ENCODE measurements at regions not wholly inside any gene's neighbourhood (a gene's known extent, or its start where the extent isn't known, plus 50 kb on each side); places are given as distances from the start of the nearest gene placed in this dataset.

DNA sequence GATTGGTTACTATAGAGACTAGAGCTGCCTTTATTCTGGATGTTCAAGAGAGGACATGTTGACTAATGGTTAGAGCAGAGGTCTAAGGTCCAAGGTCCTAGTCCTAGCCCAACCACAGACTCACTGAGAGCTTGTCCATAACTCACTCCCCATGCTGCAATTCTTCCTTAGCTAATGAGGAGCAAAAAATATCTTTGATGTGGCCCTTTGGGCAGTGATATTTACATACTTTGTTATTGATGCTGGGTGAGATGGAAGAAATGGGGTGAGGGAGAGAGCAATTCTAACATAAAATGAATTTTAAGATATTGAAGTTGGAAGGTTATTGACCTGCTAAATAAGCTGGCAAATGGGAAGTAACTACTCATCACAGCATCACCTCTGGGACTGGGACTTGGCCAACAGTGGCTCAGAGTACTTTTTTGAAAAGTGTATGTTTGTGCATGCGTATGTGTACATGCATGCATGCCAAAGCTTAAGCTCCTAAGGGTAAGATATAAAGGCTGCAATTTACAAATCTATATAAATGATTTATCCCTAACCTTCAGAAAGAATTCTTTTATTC is 58.0 kb upstream of the ANKRD55 start:
- ATAC-seq: no peak
- intact Hi-C loops (cut with DNase I): no loop called here
- 90 to 97% (median 97%) methylated on average over 1 of the region's 1 CpG for WGBS, 3 donors

DNA sequence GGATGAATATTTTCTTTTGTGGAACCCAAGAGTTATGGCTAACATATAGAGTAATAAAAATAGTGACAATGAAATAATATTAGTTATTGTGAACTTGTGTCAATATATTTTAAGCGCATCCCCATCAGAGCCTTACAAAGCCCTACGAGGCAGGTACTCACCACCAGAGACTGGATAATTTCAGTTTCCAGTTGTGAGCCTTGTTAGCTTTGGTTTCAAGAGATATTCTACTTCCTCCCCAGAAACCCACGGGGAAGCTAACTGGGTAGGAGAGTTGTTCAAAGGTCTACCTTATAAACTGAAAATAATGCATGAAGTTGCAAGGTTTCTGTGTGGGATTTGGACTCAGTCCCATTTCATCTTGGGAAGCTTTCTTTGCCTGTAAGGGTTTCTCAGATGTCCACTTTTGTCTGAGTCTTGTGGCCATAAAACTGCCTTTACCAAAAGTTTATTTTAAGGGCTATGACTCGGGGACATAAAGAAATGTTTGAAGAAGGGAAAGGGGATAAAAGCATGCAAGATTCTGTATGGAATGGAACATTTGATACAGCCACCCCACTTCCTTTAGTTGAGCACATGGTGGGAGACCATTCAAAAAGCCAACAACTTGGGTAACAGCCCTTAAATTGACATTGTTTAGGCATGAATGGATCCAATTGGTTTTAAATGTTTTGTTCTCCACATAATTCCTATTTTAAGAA is 57.4 kb upstream of the ANKRD55 start:
- DNase-seq (no peak), ATAC-seq (no peak)
- H3K27me3 ChIP-seq (ENCODE audit: insufficient read depth in 3 of 3, low read length in 2 of 3): no peaks in the 10 kb centered on the region
- intact Hi-C loops (cut with DNase I): no loop called here
- H3K36me3 ChIP-seq (ENCODE audit: insufficient read depth in 1 of 2, low read depth in 1 of 2): no peaks in the 10 kb centered on the region
- TF ChIP-seq, protein P1, sequence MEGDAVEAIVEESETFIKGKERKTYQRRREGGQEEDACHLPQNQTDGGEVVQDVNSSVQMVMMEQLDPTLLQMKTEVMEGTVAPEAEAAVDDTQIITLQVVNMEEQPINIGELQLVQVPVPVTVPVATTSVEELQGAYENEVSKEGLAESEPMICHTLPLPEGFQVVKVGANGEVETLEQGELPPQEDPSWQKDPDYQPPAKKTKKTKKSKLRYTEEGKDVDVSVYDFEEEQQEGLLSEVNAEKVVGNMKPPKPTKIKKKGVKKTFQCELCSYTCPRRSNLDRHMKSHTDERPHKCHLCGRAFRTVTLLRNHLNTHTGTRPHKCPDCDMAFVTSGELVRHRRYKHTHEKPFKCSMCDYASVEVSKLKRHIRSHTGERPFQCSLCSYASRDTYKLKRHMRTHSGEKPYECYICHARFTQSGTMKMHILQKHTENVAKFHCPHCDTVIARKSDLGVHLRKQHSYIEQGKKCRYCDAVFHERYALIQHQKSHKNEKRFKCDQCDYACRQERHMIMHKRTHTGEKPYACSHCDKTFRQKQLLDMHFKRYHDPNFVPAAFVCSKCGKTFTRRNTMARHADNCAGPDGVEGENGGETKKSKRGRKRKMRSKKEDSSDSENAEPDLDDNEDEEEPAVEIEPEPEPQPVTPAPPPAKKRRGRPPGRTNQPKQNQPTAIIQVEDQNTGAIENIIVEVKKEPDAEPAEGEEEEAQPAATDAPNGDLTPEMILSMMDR (IDR thresholded peaks at IDR 0.05): no peak
- H3K4me1 ChIP-seq: no peaks in the 10 kb centered on the region
- no peak overlapping the region for H3K27ac ChIP-seq
- 81 to 89% (median 82%) methylated on average over 4 of the region's 4 CpGs for WGBS, 3 donors
- no peaks in the 10 kb centered on the region for H3K9me3 ChIP-seq
- no peak overlapping the region for H3K4me3 ChIP-seq

More for the DNA sequence above, 58.0 kb upstream of the ANKRD55 start:
- H3K4me3 ChIP-seq: no peak overlapping the region
- TF ChIP-seq, protein P1 (IDR thresholded peaks at IDR 0.05): no peak
- H3K27me3 ChIP-seq (ENCODE audit: insufficient read depth in 3 of 3, low read length in 2 of 3): no peaks in the 10 kb centered on the region
- no peaks in the 10 kb centered on the region for H3K9me3 ChIP-seq
- no peak overlapping the region for H3K27ac ChIP-seq
- no peaks in the 10 kb centered on the region for H3K36me3 ChIP-seq (ENCODE audit: insufficient read depth in 1 of 2, low read depth in 1 of 2)
- H3K4me1 ChIP-seq: no peaks in the 10 kb centered on the region
- no peak for DNase-seq

DNA sequence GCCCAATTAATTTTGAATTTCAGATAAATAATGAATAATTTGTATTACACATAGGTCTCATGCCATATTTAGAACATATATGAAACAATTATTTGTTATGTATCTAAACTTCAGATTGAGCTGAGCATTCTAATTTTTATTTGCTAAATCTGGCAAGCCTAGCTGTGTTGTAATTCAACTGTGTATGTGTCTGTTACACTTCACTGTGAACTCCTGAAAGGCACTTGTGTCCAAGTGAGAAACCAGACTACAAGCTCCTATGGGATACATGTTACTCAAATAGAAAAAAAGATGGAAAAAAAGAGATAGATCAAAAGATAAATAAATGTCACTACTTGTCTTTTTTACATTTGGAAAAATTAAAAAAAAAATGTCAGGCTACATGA is 56.5 kb upstream of the ANKRD55 start:
- no peaks in the 10 kb centered on the region for H3K27me3 ChIP-seq (ENCODE audit: insufficient read depth in 3 of 3, low read length in 2 of 3)
- intact Hi-C loops (cut with DNase I): no loop called here
- H3K4me3 ChIP-seq: no peak overlapping the region
- H3K27ac ChIP-seq: no peak overlapping the region
- H3K4me1 ChIP-seq: no peaks in the 10 kb centered on the region
- DNase-seq: no peak
- ATAC-seq: no peak
- TF ChIP-seq, protein P1 (IDR thresholded peaks at IDR 0.05): no peak
- H3K9me3 ChIP-seq: no peaks in the 10 kb centered on the region
- H3K36me3 ChIP-seq (ENCODE audit: insufficient read depth in 1 of 2, low read depth in 1 of 2): no peaks in the 10 kb centered on the region

DNA sequence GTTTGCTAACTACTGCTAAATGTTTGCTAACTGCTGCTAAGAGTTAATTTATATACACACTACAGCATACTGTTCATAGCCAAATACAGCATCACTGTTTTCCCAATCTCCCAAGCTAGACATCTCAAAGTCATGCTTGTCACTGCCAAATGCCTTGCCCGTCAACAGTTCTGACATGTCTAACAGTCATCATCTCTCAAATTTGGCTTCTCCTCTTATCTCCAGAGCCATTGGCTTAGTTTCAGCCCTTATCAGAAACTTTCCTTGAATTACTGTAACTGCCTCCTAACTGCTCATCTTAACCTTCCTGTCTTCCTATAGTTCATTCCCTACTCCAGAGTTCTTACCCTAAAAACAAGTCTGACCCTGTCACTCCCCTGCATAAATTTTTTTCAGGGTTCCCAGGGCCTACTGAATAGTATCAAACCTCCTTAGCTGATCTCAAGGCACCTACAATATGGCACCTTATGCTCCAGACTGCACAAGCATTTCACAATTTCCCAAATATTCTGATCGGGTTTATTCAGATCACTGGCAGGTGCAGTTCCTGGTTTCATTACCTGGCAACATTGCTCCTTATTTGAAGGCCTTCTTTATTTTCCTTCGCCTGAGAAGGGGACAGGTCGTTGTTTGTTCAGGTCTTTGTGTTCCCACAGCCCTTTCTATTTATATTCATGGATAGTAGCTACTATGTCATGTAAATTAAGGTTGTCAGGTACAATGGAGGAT is 55.9 kb upstream of the ANKRD55 start:
- DNase-seq: no peak
- H3K9me3 ChIP-seq: no peaks in the 10 kb centered on the region
- no peaks in the 10 kb centered on the region for H3K36me3 ChIP-seq (ENCODE audit: insufficient read depth in 1 of 2, low read depth in 1 of 2)
- H3K4me3 ChIP-seq: no peak overlapping the region
- no peaks in the 10 kb centered on the region for H3K4me1 ChIP-seq
- ATAC-seq: no peak
- no peaks in the 10 kb centered on the region for H3K27me3 ChIP-seq (ENCODE audit: insufficient read depth in 3 of 3, low read length in 2 of 3)
- TF ChIP-seq, protein P1 (IDR thresholded peaks at IDR 0.05): no peak
- WGBS, 3 donors: 79 to 87% (median 85%) methylated on average over 4 of the region's 4 CpGs
- no peak overlapping the region for H3K27ac ChIP-seq
- intact Hi-C loops (cut with DNase I): no loop called here

All from psoas muscle (tissue), 7 donors.